HG02852 (cell line): ENCODE measurements at regions not wholly inside any gene's neighbourhood (a gene's known extent, or its start where the extent isn't known, plus 50 kb on each side); places are given as distances from the start of the nearest gene placed in this dataset.
"Not testable (repeated sequence)": the region's sequence is repeated elsewhere in the genome, so short reads cannot be mapped to it uniquely, and the experiment has no call there.

ENCODE experiments used
- ATAC-seq: cut with Tn5 transposase; IDR thresholded peaks from one replicate; pipeline ENCODE4 v1.9.1; 2021; ENCODE audit warnings: mild to moderate bottlenecking, moderate library complexity; ENCODE audit not compliant: unreplicated experiment

GRCh38 chr11:81819462-81819861 is 914.2 kb downstream of the FAM181B start:
- no peak for ATAC-seq

- ATAC-seq: no peak
Measured at GRCh38 chr11:81804858-81805257, 928.8 kb downstream of the FAM181B start.

- ATAC-seq: no peak
Measured at GRCh38 chr11:81802591-81802990, 931.1 kb downstream of the FAM181B start.

- no peak for ATAC-seq
Measured at GRCh38 chr11:81792416-81792815, 941.2 kb downstream of the FAM181B start.

GRCh38 chr11:81787584-81788049 is 946.0 kb downstream of the FAM181B start:
- peak; percentile 61 for ATAC-seq

- ATAC-seq: no peak
Measured at GRCh38 chr11:81772166-81772565, 961.5 kb downstream of the FAM181B start.

- ATAC-seq: not testable (repeated sequence)
Measured at GRCh38 chr11:81769906-81770305, 963.8 kb downstream of the FAM181B start.

GRCh38 chr11:81756864-81757595 is 976.6 kb downstream of the FAM181B start:
- ATAC-seq: no peak

GRCh38 chr11:81749245-81749644 is 984.4 kb downstream of the FAM181B start:
- no peak for ATAC-seq

- ATAC-seq: no peak
Measured at GRCh38 chr11:81744336-81745116, 989.1 kb downstream of the FAM181B start.

- no peak for ATAC-seq
Measured at GRCh38 chr11:81725701-81726100, 1008.0 kb downstream of the FAM181B start.

GRCh38 chr11:81717695-81718094 is 1016.0 kb downstream of the FAM181B start:
- ATAC-seq: no peak

- no peak for ATAC-seq
Measured at GRCh38 chr11:81707881-81708280, 1025.8 kb downstream of the FAM181B start.

GRCh38 chr11:81705283-81705682 is 1028.4 kb downstream of the FAM181B start:
- no peak for ATAC-seq

GRCh38 chr11:81700076-81700475 is 1033.6 kb downstream of the FAM181B start:
- ATAC-seq: no peak

GRCh38 chr11:81687057-81687456 is 1046.6 kb downstream of the FAM181B start:
- no peak for ATAC-seq

GRCh38 chr11:81674211-81674610 is 1059.5 kb downstream of the FAM181B start:
- no peak for ATAC-seq

GRCh38 chr11:81673001-81673400 is 1060.7 kb downstream of the FAM181B start:
- ATAC-seq: no peak

- no peak for ATAC-seq
Measured at GRCh38 chr11:81669935-81670543, 1063.6 kb downstream of the FAM181B start.

GRCh38 chr11:81658722-81659121 is 1074.9 kb downstream of the FAM181B start:
- ATAC-seq: peak; percentile 84

GRCh38 chr11:81655351-81655750 is 1078.3 kb downstream of the FAM181B start:
- ATAC-seq: no peak

GRCh38 chr11:81647374-81647773 is 1086.3 kb downstream of the FAM181B start:
- ATAC-seq: no peak
